HG03064 (cell line): ENCODE measurements at regions not wholly inside any gene's neighbourhood (a gene's known extent, or its start where the extent isn't known, plus 50 kb on each side); places are given as distances from the start of the nearest gene placed in this dataset.

ENCODE experiments used
- ATAC-seq: cut with Tn5 transposase; IDR thresholded peaks from one replicate; pipeline ENCODE4 v1.9.1; 2021; ENCODE audit warnings: low read depth; ENCODE audit not compliant: unreplicated experiment

DNA sequence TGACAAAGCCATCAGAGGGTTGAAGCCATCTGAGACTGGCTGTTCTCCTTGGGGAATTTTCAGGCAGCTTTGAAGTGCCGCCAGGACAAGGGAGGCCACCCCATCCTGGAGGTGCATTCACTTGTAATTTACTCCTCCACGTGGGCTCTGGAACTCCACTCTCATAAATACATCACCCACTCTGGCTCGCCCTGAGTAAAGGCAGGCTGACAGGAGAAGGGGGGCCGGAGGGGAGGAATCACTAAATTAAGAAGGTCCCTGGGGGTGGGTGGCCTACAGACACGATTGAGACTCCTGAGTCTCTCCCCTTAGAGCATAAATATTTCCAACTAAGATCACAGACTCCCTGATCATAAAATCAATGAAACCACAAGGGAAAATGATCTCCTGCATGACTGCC lies 56.3 kb upstream of the HNF1B start:
- ATAC-seq, result no peak

DNA sequence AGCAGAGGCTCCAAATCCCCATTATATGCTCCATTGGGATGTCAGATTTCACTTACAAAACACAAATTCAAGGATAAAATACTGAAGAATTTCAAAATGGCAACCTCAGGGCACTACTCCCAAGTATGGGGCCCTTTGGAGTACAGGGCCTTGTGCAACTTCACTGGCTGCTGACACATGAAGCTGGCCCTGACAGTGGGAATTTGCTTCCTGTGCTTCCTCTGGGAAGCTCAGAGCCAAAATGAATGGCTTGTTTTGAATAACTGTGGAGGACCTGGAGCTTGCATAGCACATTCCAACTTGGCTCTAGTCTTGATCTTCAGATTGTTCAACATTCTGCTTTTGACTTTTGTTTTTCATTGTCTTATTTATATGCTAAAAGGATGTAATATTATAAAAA lies 52.3 kb upstream of the HNF1B start:
- no peak for ATAC-seq

DNA sequence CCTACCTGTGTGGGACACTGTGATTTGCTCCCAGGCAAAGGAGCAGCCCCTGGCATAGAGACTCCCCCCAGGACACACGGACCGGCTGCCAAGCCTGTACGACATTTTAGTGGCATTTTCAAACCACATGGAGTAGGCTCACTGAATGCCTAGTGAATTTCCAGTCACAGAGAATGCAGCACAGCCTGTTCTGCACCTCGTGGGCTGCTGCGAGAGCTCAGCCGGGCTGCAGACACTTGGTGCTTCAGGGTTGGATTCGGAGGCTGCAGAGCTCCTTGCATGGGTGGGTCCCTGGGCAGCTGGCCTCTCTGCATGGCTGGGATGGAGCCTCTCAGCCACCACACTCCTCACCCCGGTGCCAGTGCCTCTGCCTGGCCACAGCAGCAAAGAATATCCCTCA lies 51.2 kb upstream of the HNF1B start:
- ATAC-seq, result no peak
